HG03064 (cell line): ENCODE measurements at regions not wholly inside any gene's neighbourhood (a gene's known extent, or its start where the extent isn't known, plus 50 kb on each side); places are given as distances from the start of the nearest gene placed in this dataset.
"Not testable (repeated sequence)": the region's sequence is repeated elsewhere in the genome, so short reads cannot be mapped to it uniquely, and the experiment has no call there.

Source experiments
- ATAC-seq: cut with Tn5 transposase; IDR thresholded peaks from one replicate; pipeline ENCODE4 v1.9.1; 2021; ENCODE audit warnings: low read depth; ENCODE audit not compliant: unreplicated experiment

- ATAC-seq, result no peak
These were observed 2141.0 kb upstream of the ACO1 start for GRCh38 chr9:30243467-30243866.

GRCh38 chr9:30244877-30245276, 2139.6 kb upstream of the ACO1 start:
- ATAC-seq, result no peak

GRCh38 chr9:30250872-30251271, 2133.6 kb upstream of the ACO1 start:
- ATAC-seq, result no peak

GRCh38 chr9:30258094-30258493, 2126.3 kb upstream of the ACO1 start:
- no peak for ATAC-seq

- no peak for ATAC-seq
These were observed 2104.1 kb upstream of the ACO1 start for GRCh38 chr9:30280229-30280900.

GRCh38 chr9:30289435-30289834, 2095.0 kb upstream of the ACO1 start:
- no peak for ATAC-seq

- ATAC-seq, result not testable (repeated sequence)
These were observed 2092.4 kb upstream of the ACO1 start for GRCh38 chr9:30292026-30292425.

- ATAC-seq, result no peak
These were observed 2091.2 kb upstream of the ACO1 start for GRCh38 chr9:30293231-30293630.

GRCh38 chr9:30299126-30299780, 2085.2 kb upstream of the ACO1 start:
- no peak for ATAC-seq

GRCh38 chr9:30301271-30301963, 2083.0 kb upstream of the ACO1 start:
- ATAC-seq, result no peak

- no peak for ATAC-seq
These were observed 2073.7 kb upstream of the ACO1 start for GRCh38 chr9:30310711-30311110.

- no peak for ATAC-seq
These were observed 2055.0 kb upstream of the ACO1 start for GRCh38 chr9:30329431-30329830.

- ATAC-seq, result no peak
These were observed 2035.5 kb upstream of the ACO1 start for GRCh38 chr9:30348904-30349303.

- no peak for ATAC-seq
These were observed 2034.6 kb upstream of the ACO1 start for GRCh38 chr9:30349526-30350513.

GRCh38 chr9:30356221-30356620, 2028.2 kb upstream of the ACO1 start:
- ATAC-seq, result no peak

- ATAC-seq, result no peak
These were observed 2022.1 kb upstream of the ACO1 start for GRCh38 chr9:30362373-30362772.

GRCh38 chr9:30366140-30366539, 2018.3 kb upstream of the ACO1 start:
- ATAC-seq, result not testable (repeated sequence)

- ATAC-seq, result no peak
These were observed 2002.2 kb upstream of the ACO1 start for GRCh38 chr9:30382271-30382670.

GRCh38 chr9:30410273-30410672, 1974.2 kb upstream of the ACO1 start:
- ATAC-seq, result no peak

GRCh38 chr9:30411571-30411970, 1972.9 kb upstream of the ACO1 start:
- no peak for ATAC-seq

- ATAC-seq, result no peak
These were observed 1925.3 kb upstream of the ACO1 start for GRCh38 chr9:30459156-30459555.
